EH (cell line): ENCODE measurements at regions not wholly inside any gene's neighbourhood (a gene's known extent, or its start where the extent isn't known, plus 50 kb on each side); places are given as distances from the start of the nearest gene placed in this dataset.
"Not testable (repeated sequence)": the region's sequence is repeated elsewhere in the genome, so short reads cannot be mapped to it uniquely, and the experiment has no call there.

ENCODE experiments used
- DNase-seq: peaks from one replicate; pipeline ENCODE4 v3.0.0-alpha.2; 2015; ENCODE audit warnings: low read depth

DNA sequence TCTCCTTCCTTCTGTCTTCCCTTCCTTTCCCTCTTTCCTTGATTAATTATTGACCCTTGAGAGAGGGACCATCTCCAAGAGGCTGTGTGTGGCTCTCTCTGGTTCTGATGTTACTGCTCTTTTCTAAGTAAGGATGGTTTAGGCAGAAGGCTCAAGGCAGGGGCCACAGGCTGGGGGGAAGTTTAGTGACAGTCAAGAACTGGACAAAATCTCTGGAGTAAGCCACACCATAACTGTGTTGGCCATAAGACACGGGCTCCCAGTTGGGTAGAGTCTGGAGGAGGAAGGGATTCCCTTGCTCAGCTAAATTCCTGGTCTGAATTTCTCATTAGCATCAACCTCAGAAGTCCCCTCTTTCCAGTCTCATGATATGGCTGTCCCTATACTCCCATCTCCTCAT lies 74.7 kb downstream of the BUD13 start:
- no peak for DNase-seq

GRCh38 chr11:116697639-116698038 lies 75.1 kb downstream of the BUD13 start:
- no peak for DNase-seq

DNA sequence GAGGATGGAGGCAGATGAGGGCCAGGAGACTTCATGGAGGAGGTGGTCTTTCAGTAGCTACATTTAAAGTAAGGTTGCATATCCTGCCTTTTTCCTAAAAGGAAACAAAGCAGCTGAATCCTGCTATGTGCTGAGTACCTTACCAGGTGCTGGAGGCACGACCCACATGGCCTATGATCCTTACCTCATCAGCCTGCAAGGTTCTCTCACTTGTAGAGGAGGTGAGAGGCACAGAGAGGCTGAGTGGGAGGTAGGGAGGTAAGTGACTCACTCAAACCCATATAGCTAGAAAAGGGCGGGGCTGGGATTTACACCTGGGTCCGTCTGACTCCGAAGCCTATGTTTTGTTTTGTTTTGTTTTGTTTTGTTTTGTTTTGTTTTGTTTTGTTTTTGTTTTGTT lies 75.8 kb downstream of the BUD13 start:
- DNase-seq = no peak

- DNase-seq = peak; percentile 37
Observed at GRCh38 chr11:116696381-116696941, 76.3 kb downstream of the BUD13 start.

DNA sequence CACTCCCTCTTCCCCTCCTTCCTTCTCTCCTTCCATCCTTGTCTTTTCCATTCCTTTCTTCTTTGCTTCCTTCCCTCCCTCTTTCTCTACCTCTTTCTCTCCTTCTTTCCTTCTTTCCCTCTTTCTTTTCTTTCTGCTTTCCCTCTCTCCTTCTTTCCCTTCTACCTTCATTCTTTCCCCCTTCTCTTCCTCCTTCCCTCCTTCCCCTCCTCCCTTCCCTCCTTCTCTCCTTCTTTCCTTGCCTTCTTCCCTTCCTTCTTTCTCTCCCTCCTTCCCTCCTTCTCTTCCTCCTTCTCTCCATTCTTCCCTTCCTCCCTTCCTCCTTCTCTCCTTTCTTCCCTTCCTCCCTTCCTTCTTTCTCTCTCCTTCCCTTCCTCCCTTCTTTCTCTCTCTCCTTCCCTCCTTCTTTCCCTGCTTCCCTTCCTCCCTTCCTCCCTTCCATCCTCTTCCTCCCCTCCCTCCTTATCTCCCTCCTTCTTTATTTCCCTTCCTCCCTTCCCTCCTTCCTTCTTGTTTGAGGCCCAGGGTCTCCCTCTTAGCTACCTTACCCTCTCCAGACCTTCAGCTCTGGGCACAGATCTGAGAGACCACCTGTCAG lies 77.0 kb downstream of the BUD13 start:
- no peak for DNase-seq

GRCh38 chr11:116694815-116695590 lies 77.8 kb downstream of the BUD13 start:
- no peak for DNase-seq

DNA sequence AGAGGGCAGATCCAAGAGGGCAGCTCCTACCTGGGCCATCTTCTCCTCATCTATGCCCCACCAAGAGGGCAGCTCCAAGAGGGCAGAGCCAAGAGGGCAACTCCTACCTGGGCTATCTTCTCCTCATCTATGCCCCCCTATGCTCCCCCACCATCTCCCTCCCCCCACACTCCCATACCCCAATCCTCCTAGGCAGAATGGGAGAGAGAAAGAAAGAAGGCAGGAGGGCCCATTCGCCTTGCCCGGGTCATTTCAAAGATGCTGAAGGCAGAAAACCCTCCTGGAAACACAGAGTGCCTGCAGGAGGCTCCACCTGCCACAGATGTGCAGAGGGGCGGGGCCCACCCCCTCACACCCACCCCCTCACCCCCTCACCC lies 78.5 kb downstream of the BUD13 start:
- no peak for DNase-seq

DNA sequence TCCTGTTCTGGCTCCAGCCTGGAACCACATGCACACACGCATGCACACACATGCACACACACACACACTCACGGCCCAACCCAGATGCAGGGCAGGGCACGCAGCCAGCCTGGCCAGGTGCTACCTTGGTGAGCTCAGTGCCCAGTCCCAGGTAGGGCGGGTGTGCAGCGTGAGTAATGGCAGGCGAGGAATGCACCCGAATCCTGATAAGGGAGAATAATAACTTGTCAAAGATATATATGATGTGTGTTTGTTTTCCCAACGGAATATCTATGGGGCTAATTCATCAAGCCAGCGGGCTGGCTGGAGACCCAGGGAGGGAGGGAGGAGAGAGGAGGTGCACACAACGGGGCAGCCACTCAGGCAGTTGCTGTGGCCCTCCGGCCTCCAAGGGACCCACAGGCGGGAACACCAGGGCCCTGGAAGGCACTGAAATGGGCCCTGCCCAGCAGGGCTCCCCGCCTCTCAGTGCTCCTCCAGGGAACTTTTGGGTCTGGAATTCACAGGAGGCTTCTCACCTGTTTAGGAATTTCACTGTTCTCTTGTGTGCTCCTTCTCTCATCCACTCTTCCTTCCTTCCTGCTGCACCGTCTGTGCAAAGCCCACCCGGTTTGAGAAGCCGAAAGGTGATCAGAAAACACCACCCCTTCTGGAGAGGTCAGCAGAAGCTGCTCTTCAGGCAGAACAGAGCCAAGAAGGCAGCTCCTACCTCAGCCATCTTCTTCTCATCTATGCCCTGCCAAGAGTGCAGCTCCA lies 79.0 kb downstream of the BUD13 start:
- no peak for DNase-seq

- DNase-seq = no peak
Observed at GRCh38 chr11:116693102-116693570, 79.7 kb downstream of the BUD13 start.

- no peak for DNase-seq
Observed at GRCh38 chr11:116692318-116693101, 80.3 kb downstream of the BUD13 start.

DNA sequence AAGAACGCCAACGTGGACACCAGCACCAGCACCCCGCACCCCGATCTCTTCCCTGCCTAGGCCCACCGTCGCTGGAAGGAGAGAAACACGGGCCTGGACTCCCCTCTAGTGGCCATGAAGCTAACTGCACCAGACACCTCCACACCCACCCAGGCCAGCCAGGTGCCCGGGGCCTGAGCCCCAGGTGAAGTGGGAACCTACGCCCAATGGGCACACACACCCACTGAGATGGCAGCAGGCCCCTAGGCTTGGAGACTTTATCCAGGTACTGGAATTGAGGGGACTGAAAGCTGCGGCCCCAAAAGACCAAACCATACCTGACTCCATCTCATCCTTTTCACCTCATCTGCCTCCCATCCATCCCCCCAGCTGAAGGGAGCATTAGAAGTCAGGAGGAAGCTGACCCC lies 81.0 kb downstream of the BUD13 start:
- peak; percentile 37 for DNase-seq

GRCh38 chr11:116690611-116691010 lies 82.2 kb downstream of the BUD13 start:
- no peak for DNase-seq

DNA sequence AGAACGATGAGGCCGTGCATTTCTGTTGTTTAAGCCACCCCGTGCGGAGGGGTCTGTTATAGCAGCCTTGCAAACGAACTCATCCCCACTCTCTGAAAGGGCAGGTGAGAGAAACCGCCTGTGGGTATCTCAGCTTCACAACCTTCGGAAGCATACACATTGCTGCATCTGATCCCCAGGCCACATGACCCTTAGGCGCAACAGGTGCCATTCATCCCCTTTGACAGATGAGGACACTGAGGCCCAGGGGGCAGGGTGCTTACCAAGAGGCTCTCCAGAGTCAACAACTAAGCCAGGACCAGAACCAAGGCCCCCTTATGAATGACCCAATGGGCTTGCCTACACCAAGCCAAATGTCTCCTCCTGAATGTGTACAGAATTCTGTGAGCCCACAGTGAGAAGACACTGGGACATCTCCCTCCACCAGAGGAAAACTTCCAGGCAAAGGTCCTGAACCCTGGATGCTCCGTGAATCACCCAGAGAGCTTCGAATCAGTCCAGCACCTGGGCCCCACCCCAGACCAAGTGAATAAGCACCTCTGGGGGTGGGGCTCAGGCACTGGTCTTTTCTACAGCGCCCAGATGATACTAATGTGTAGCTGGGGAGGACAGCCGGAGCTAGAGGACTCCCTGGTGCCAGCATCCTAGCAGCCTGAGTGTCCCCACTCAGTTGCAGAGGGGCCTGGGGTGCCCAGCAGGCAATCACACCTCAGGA lies 83.2 kb downstream of the BUD13 start:
- DNase-seq = no peak

- DNase-seq = no peak
Observed at GRCh38 chr11:116688202-116688540, 84.6 kb downstream of the BUD13 start.

- DNase-seq = peak; percentile 1
Observed at GRCh38 chr11:116687458-116688201, 85.2 kb downstream of the BUD13 start.

DNA sequence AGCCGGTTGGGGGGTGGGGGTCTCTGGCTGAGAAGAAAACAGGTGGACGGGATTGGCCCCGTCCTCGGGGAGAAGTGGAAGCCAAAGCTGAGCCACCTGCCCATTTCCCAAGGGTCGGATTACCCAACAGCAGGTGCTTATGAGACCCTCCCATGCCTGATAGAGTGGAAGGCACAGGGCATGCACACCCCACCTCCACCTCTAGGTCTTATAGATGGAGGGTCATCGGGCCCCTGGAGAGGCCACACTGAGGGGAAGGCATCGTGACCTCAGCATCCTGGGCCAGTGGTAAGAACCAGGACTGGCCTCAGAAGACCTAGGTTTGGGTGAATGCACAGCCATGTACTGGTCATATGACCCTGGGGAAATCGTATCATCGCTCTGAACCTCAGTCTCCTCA lies 85.9 kb downstream of the BUD13 start:
- no peak for DNase-seq

GRCh38 chr11:116683982-116684381 lies 88.8 kb downstream of the BUD13 start:
- DNase-seq = no peak

DNA sequence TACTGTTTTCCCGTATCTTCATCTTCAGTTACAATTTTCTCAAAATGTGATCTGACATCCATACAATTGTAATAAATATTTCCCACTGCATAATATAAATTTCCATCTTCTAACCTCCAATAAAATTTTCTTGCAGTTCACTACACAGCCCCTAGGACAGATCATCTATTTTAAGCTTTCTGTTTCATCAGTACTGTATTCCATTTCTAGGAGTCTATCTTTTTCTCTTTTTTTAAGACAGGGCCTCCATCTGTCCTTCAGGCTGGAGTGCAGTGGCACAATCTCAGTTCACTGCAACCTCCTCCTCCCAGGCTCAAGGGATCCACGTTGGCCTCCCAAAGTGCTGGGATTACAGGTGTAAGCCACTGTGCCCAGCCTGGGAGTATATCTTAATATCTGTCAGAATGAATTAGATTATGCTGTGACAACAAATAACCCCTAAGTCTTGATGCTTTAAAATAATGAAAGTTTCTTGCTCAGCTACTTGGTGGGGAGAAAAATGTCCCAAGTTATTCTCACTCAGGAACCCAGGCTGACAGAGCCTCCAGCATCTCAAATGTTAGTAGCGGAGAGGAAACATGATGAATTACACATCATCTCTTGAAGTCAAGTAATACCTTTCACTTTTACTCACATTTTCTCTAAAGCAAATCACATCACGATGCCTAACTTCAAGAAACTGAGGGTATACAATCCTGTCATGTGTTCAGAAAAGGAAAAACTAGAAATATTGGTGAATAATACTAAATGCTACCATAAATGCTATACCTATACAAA lies 92.2 kb downstream of the BUD13 start:
- DNase-seq = no peak

GRCh38 chr11:116678887-116679286 lies 93.9 kb downstream of the BUD13 start:
- no peak for DNase-seq

GRCh38 chr11:116667318-116667717 lies 105.5 kb downstream of the BUD13 start:
- DNase-seq = not testable (repeated sequence)
